ENCODE measurements at regions not wholly inside any gene's neighbourhood (a gene's known extent, or its start where the extent isn't known, plus 50 kb on each side); places are given as distances from the start of the nearest gene placed in this dataset.

DNA sequence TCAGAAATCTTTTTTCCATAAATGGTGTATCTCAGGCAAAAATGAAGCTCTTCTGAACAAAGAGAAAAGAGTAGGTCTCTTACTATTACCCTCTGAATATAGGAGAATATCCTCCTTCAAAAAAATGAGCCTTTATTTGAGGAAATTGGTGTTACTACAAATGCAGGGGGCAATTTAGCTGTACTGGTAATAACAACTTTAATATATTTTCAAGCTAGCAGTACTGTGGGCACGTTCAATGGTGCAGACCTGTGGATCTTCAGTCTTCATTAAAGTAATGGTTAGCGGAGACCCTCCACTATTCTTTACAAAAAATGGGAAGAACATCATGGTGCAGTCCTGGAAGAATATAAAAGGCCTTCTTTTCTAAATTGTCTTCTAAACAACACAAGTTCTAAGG is 661.3 kb downstream of the TMEM182 start:
- TF ChIP-seq, protein P1, sequence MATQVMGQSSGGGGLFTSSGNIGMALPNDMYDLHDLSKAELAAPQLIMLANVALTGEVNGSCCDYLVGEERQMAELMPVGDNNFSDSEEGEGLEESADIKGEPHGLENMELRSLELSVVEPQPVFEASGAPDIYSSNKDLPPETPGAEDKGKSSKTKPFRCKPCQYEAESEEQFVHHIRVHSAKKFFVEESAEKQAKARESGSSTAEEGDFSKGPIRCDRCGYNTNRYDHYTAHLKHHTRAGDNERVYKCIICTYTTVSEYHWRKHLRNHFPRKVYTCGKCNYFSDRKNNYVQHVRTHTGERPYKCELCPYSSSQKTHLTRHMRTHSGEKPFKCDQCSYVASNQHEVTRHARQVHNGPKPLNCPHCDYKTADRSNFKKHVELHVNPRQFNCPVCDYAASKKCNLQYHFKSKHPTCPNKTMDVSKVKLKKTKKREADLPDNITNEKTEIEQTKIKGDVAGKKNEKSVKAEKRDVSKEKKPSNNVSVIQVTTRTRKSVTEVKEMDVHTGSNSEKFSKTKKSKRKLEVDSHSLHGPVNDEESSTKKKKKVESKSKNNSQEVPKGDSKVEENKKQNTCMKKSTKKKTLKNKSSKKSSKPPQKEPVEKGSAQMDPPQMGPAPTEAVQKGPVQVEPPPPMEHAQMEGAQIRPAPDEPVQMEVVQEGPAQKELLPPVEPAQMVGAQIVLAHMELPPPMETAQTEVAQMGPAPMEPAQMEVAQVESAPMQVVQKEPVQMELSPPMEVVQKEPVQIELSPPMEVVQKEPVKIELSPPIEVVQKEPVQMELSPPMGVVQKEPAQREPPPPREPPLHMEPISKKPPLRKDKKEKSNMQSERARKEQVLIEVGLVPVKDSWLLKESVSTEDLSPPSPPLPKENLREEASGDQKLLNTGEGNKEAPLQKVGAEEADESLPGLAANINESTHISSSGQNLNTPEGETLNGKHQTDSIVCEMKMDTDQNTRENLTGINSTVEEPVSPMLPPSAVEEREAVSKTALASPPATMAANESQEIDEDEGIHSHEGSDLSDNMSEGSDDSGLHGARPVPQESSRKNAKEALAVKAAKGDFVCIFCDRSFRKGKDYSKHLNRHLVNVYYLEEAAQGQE (IDR thresholded peaks at IDR 0.05; ENCODE audit: insufficient read depth in 1 of 2, low read depth in 2 of 2, low read length in 2 of 2), result no peak
- no peak for TF ChIP-seq POLR2AphosphoS5 (IDR thresholded peaks at IDR 0.05; ENCODE audit: low read depth, low read length)
- no peak for TF ChIP-seq FOXP2 (optimal IDR thresholded peaks at IDR 0.05; ENCODE audit: borderline replicate concordance, extremely low read depth, extremely low read length, insufficient read depth)
- no peak for TF ChIP-seq SIN3A (IDR thresholded peaks at IDR 0.05; ENCODE audit: borderline replicate concordance, insufficient read depth, low read length)
- no peak for TF ChIP-seq TAF1 (IDR thresholded peaks at IDR 0.05; ENCODE audit: borderline replicate concordance, insufficient read depth, low read length)

DNA sequence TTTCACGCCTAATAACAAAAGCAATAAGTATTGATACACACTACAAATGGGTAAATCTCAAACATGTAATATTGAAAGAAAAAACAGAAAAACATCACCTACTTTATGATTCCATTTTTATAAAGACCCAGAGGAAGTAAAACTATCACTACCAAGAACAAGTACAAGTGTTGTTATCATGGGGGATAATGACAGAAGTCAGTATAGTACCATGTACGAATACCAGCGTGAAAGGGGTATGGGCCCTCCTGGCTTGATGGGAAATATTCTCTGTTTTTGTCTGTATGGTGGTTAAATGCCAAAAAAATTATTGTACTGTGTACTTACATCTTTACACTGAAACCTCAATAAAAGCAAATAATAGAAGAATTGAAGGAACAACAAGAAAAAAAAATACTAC is 665.7 kb downstream of the TMEM182 start:
- no peak for TF ChIP-seq FOXP2 (optimal IDR thresholded peaks at IDR 0.05; ENCODE audit: borderline replicate concordance, extremely low read depth, extremely low read length, insufficient read depth)
- no peak for TF ChIP-seq TAF1 (IDR thresholded peaks at IDR 0.05; ENCODE audit: borderline replicate concordance, insufficient read depth, low read length)

DNA sequence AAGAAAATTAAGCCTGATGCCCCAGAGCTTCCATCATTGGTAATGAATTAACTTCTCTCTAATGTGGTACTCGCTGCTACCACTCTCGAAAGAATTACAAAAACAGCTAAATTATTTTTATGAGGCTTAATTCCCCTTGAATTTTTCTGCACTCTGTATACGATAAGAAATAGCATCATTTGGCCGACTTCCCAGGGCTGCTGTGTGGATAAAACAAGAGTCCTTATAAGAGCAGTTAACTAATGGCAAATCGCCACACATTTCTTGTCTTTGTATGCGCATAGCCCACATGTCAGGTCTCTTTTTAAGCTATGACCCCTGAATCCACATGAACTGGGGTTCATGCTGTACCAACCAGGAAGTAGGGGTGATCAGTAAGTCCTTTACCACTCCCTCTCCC is 668.4 kb downstream of the TMEM182 start:
- TF ChIP-seq, protein P1 (IDR thresholded peaks at IDR 0.05; ENCODE audit: insufficient read depth in 1 of 2, low read depth in 2 of 2, low read length in 2 of 2), result no peak
- TF ChIP-seq TAF1 (IDR thresholded peaks at IDR 0.05; ENCODE audit: borderline replicate concordance, insufficient read depth, low read length), result no peak
- TF ChIP-seq SIN3A (IDR thresholded peaks at IDR 0.05; ENCODE audit: borderline replicate concordance, insufficient read depth, low read length), result no peak
- TF ChIP-seq FOXP2 (optimal IDR thresholded peaks at IDR 0.05; ENCODE audit: borderline replicate concordance, extremely low read depth, extremely low read length, insufficient read depth), result no peak
- TF ChIP-seq POLR2AphosphoS5 (IDR thresholded peaks at IDR 0.05; ENCODE audit: low read depth, low read length), result no peak

DNA sequence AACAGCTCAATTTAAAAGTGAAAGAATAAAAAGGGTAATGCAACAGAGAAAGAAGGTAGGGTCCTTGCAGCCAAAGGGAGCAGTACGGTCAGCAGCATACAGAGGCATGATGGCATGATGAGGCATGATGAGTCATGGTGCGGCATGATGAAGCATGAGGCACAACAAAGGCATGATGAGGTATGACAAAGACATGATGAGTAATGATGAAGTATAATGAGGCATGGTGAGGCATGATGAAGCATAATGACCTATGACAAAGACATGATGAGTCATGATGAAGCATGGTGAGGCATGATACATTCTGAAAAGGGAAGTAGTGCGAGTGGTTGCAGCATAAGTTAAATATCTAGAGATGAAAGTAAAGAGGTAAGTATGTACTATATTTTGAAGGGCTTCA is 673.2 kb downstream of the TMEM182 start:
- TF ChIP-seq, protein P1 (IDR thresholded peaks at IDR 0.05; ENCODE audit: insufficient read depth in 1 of 2, low read depth in 2 of 2, low read length in 2 of 2), result no peak
- TF ChIP-seq TAF1 (IDR thresholded peaks at IDR 0.05; ENCODE audit: borderline replicate concordance, insufficient read depth, low read length), result no peak
- TF ChIP-seq POLR2AphosphoS5 (IDR thresholded peaks at IDR 0.05; ENCODE audit: low read depth, low read length), result no peak
- no peak for TF ChIP-seq FOXP2 (optimal IDR thresholded peaks at IDR 0.05; ENCODE audit: borderline replicate concordance, extremely low read depth, extremely low read length, insufficient read depth)
- no peak for TF ChIP-seq SIN3A (IDR thresholded peaks at IDR 0.05; ENCODE audit: borderline replicate concordance, insufficient read depth, low read length)

DNA sequence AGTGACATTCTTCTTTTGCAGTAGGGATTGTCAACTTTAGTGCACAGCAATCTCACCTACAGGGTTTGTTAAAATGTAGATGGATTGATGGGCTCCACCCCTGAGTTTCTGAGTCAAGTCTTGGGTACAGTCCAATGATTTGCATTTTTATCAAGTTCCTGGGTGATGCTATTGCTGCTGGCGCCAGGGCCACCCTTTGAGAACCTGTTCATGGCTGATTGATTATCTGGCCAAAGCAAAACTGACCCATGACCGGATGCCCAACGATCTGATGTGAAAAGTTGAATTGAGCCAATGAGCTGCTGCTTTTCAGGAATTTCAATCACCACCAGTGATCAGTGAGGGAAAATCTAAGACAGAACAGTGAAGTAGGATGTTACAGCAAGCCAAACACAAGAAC is 675.3 kb downstream of the TMEM182 start:
- TF ChIP-seq FOXP2 (optimal IDR thresholded peaks at IDR 0.05; ENCODE audit: borderline replicate concordance, extremely low read depth, extremely low read length, insufficient read depth), result no peak
- no peak for TF ChIP-seq TAF1 (IDR thresholded peaks at IDR 0.05; ENCODE audit: borderline replicate concordance, insufficient read depth, low read length)
- no peak for TF ChIP-seq SIN3A (IDR thresholded peaks at IDR 0.05; ENCODE audit: borderline replicate concordance, insufficient read depth, low read length)
- TF ChIP-seq, protein P1 (IDR thresholded peaks at IDR 0.05; ENCODE audit: insufficient read depth in 1 of 2, low read depth in 2 of 2, low read length in 2 of 2), result no peak
- TF ChIP-seq POLR2AphosphoS5 (IDR thresholded peaks at IDR 0.05; ENCODE audit: low read depth, low read length), result no peak
